GM12878 (cell line): ENCODE measurements at regions not wholly inside any gene's neighbourhood (a gene's known extent, or its start where the extent isn't known, plus 50 kb on each side); places are given as distances from the start of the nearest gene placed in this dataset.

ENCODE experiments used
- ATAC-seq: fragments of 200-7000 bp; cut with Tn5 transposase; 3 replicates; pipeline ENCODE4 v1.9.1; 2020; ENCODE audit warnings: mild to moderate bottlenecking, moderate library complexity
- BruUV-seq: library from RNA; stranded (reverse); fragments of 400-500 nt; replicated peaks from 2 replicates; lab custom pipeline; 2021; lab: Mats Ljungman, UMichigan
- CTCF ChIA-PET: fragments of 300-600 bp; sonication (Branson Sonifier 250); formaldehyde crosslinking; extraction: SDS; loops from one replicate; lab custom pipeline; 2021; ENCODE audit warnings: inconsistent platforms; lab: Yijun Ruan, JAX
- POLR2A ChIA-PET: fragments of 350-600 bp; formaldehyde crosslinking; extraction: SDS; loops from one replicate; lab custom pipeline; 2021; ENCODE audit warnings: inconsistent platforms; lab: Charles Lee
- RAD21 ChIA-PET: fragments of 300-600 bp; sonication (Branson Sonifier 250); formaldehyde crosslinking; loops from one replicate; lab custom pipeline; 2023; ENCODE audit warnings: antibody characterized with exemption; ENCODE audit not compliant: unreplicated experiment; lab: Charles Lee
- SMC1A ChIA-PET: fragments of 300-600 bp; sonication (Branson Sonifier 250); formaldehyde crosslinking; loops from one replicate; lab custom pipeline; 2023; ENCODE audit not compliant: unreplicated experiment, uncharacterized antibody; lab: Charles Lee
- DNase-seq: peaks from one replicate; pipeline ENCODE4 v3.0.0-alpha.2; 2011; ENCODE audit warnings: low read depth, low spot score
- FAIRE-seq: peaks from 3 replicates; lab custom pipeline; 2011; peaks lifted over from hg19 to GRCh38; lab: Jason Lieb, UNC
- H2AFZ ChIP-seq: 2 replicates; pipeline ENCODE4 v1.6.0; 2011; ENCODE audit warnings: low read depth, low read length, control low read depth; ENCODE audit not compliant: control insufficient read depth
- H3K27ac ChIP-seq: 2 replicates; pipeline ENCODE4 v1.5.1; 2011; ENCODE audit warnings: control low read depth; ENCODE audit not compliant: control insufficient read depth, insufficient read depth
- H3K27me3 ChIP-seq, 2 experiments: replicated peaks in 1 of 2; 2 replicates each; pipeline versions ENCODE4 v1.6.0 to v1.6.1; 2011; ENCODE audit warnings: low read length in 1 of 2; ENCODE audit not compliant: control insufficient read depth in 2 of 2, insufficient read depth in 2 of 2
- H3K36me3 ChIP-seq, 2 experiments: 2 replicates each; pipeline ENCODE4 v1.5.1; 2011; ENCODE audit warnings: low read length in 1 of 2; ENCODE audit not compliant: control insufficient read depth in 2 of 2, insufficient read depth in 2 of 2
- H3K4me1 ChIP-seq: 2 replicates; pipeline ENCODE4 v1.6.1; 2011; ENCODE audit warnings: mild to moderate bottlenecking, low read length, moderate library complexity, mixed read lengths; ENCODE audit not compliant: control insufficient read depth, insufficient read depth
- H3K4me2 ChIP-seq: 2 replicates; pipeline ENCODE4 v1.6.0; 2011; ENCODE audit warnings: control low read depth; ENCODE audit not compliant: control insufficient read depth, insufficient read depth
- H3K4me3 ChIP-seq: fragments of 200-600 bp; sonication (generic); 2 replicates; pipeline ENCODE4 v1.5.1; 2016
- H3K79me2 ChIP-seq: 2 replicates; pipeline ENCODE4 v1.6.0; 2011; ENCODE audit warnings: low read length; ENCODE audit not compliant: control insufficient read depth, insufficient read depth
- H3K9ac ChIP-seq: 2 replicates; pipeline ENCODE4 v1.8.0; 2011; ENCODE audit warnings: low read length, control low read depth, mixed read lengths; ENCODE audit not compliant: control insufficient read depth, insufficient read depth
- H3K9me3 ChIP-seq: replicated peaks from 3 replicates; pipeline ENCODE4 v1.5.1; 2011; ENCODE audit warnings: mild to moderate bottlenecking, low read length; ENCODE audit not compliant: control insufficient read depth, insufficient read depth
- H4K20me1 ChIP-seq: 2 replicates; pipeline ENCODE4 v1.6.0; 2011; ENCODE audit not compliant: control insufficient read depth, insufficient read depth
- BACH1 ChIP-seq: fragments of 450-650 bp; IDR thresholded peaks from 2 replicates; pipeline ENCODE4 v1.6.1; 2017; ENCODE audit warnings: mild to moderate bottlenecking, borderline replicate concordance
- BHLHE40 ChIP-seq, 2 experiments: fragments of 450-650 bp in 1 of 2; IDR thresholded peaks; 2 replicates each; pipeline ENCODE4 v1.6.1; 2011 to 2017; ENCODE audit warnings: low read depth in 2 of 2, borderline replicate concordance in 1 of 2, improper control_type of control experiment in 1 of 2, low read length in 1 of 2, mild to moderate bottlenecking in 1 of 2
- CBFB ChIP-seq: IDR thresholded peaks from 2 replicates; pipeline ENCODE4 v1.6.1; 2016; ENCODE audit warnings: antibody characterized with exemption, low read depth
- E4F1 ChIP-seq: fragments of 450-650 bp; IDR thresholded peaks from 2 replicates; pipeline ENCODE4 v1.6.1; 2018; ENCODE audit warnings: borderline replicate concordance, mild to moderate bottlenecking; ENCODE audit not compliant: partially characterized antibody
- ELK1 ChIP-seq: IDR thresholded peaks from 2 replicates; pipeline ENCODE4 v1.6.1; 2012; ENCODE audit warnings: low read depth, low read length, improper control_type of control experiment
- JUNB ChIP-seq: IDR thresholded peaks from 2 replicates; pipeline ENCODE4 v1.6.1; 2016; ENCODE audit warnings: antibody characterized with exemption, mild to moderate bottlenecking
- NBN ChIP-seq: fragments of 450-650 bp; IDR thresholded peaks from 2 replicates; pipeline ENCODE4 v1.6.1; 2016
- NR2C1 ChIP-seq: fragments of 450-650 bp; IDR thresholded peaks from 2 replicates; pipeline ENCODE4 v1.6.1; 2017; ENCODE audit warnings: antibody characterized with exemption, mild to moderate bottlenecking, moderate library complexity
- NR2C2 ChIP-seq: IDR thresholded peaks from 2 replicates; pipeline ENCODE4 v1.6.1; 2011; ENCODE audit warnings: borderline replicate concordance, low read depth; ENCODE audit not compliant: control insufficient read depth, insufficient read length
- NR2F1 ChIP-seq: fragments of 450-650 bp; conservative IDR thresholded peaks from 2 replicates; pipeline ENCODE4 v1.6.1; 2017; ENCODE audit warnings: mild to moderate bottlenecking
- PAX5 ChIP-seq: IDR thresholded peaks from 2 replicates; pipeline ENCODE4 v1.6.1; 2011; ENCODE audit warnings: low read depth, low read length, borderline replicate concordance
- PAX8 ChIP-seq: fragments of 450-650 bp; IDR thresholded peaks from 2 replicates; pipeline ENCODE4 v1.6.1; 2017; ENCODE audit warnings: mild to moderate bottlenecking, moderate library complexity
- POLR2AphosphoS5 ChIP-seq: IDR thresholded peaks from 2 replicates; pipeline ENCODE4 v1.6.1; 2011; ENCODE audit warnings: mild to moderate bottlenecking, low read length, inconsistent platforms
- SP1 ChIP-seq: IDR thresholded peaks from one replicate; pipeline ENCODE4 v1.6.1; 2011; ENCODE audit warnings: low read depth, low read length
- SREBF1 ChIP-seq: IDR thresholded peaks from 2 replicates; pipeline ENCODE4 v1.6.1; 2012; ENCODE audit warnings: mild to moderate bottlenecking, low read length
- SRF ChIP-seq, 2 experiments: IDR thresholded peaks; 2 replicates each; pipeline ENCODE4 v1.6.1; 2011; ENCODE audit warnings: low read depth in 2 of 2, low read length in 2 of 2, mild to moderate bottlenecking in 1 of 2, moderate library complexity in 1 of 2
- TBL1XR1 ChIP-seq: IDR thresholded peaks from 2 replicates; pipeline ENCODE4 v1.6.1; 2012; ENCODE audit warnings: low read depth, low read length, improper control_type of control experiment
- YY1 ChIP-seq: IDR thresholded peaks from 2 replicates; pipeline ENCODE4 v1.6.1; 2011; ENCODE audit warnings: low read depth, mild to moderate bottlenecking, low read length
- ZNF24 ChIP-seq: fragments of 450-650 bp; IDR thresholded peaks from 2 replicates; pipeline ENCODE4 v1.6.1; 2017; ENCODE audit warnings: antibody characterized with exemption, mild to moderate bottlenecking
- ZNF384 ChIP-seq: IDR thresholded peaks from 2 replicates; pipeline ENCODE4 v1.6.1; 2012; ENCODE audit warnings: low read depth, mild to moderate bottlenecking, low read length, improper control_type of control experiment, borderline replicate concordance
- WGBS: methylation state at CpG from one replicate; pipeline ENCODE4 v1.1.6; 2016; ENCODE audit warnings: low lambda C conversion rate; ENCODE audit not compliant: insufficient replicate concordance, insufficient coverage; ENCODE audit errors: missing lambda C conversion rate; 5-methylcytosine and 5-hydroxymethylcytosine counted together
- in situ Hi-C: fragments of 300-500 bp; cut with MboI; formaldehyde crosslinking; loops from 9 replicates; pipeline ENCODE4 v1.14.3; 2018; ENCODE audit warnings: mixed read lengths
- intact Hi-C: fragments of 100-400 bp; cut with micrococcal nuclease; formaldehyde crosslinking; loops from one replicate; pipeline ENCODE4 v1.14.2; 2022; ENCODE audit not compliant: unreplicated experiment

GRCh38 chr6:164063346-164063745 lies 648.8 kb downstream of the QKI start:
- Histone ChIP-seq H3K27me3 (no peaks in the 10 kb centered on the region), H3K4me1 (no peaks in the 10 kb centered on the region), H3K9me3 (no peaks in the 10 kb centered on the region), H4K20me1 (no peaks in the 10 kb centered on the region), H3K36me3 (no peaks in the 10 kb centered on the region), H2AFZ (no peak overlapping the region), H3K4me2 (no peak overlapping the region), H3K4me3 (no peak overlapping the region), H3K27ac (no peak overlapping the region), H3K79me2 (no peaks in the 10 kb centered on the region), H3K9ac (no peak overlapping the region)
- POLR2A ChIA-PET = no interaction called here
- no peak for DNase-seq
- 74% methylated on average over 3 of the region's 3 CpGs for WGBS
- no peak for FAIRE-seq
- RAD21 ChIA-PET = no interaction called here
- CTCF ChIA-PET = no interaction called here
- BruUV-seq = no TSS peak
- ATAC-seq = no peak
- intact Hi-C loops (no loop called here), in situ Hi-C loops (no loop called here)
- TF ChIP-seq ZNF384 = no peak
- TF ChIP-seq BHLHE40 (IDR thresholded peaks at IDR 0.05; ENCODE audit: borderline replicate concordance in 1 of 2, low read depth in 2 of 2, low read length in 1 of 2) = no peak
- TF ChIP-seq POLR2AphosphoS5 = no peak
- no peak for TF ChIP-seq E4F1
- no peak for TF ChIP-seq SRF (IDR thresholded peaks at IDR 0.05; ENCODE audit: low read depth in 2 of 2, low read length in 2 of 2)
- no peak for TF ChIP-seq YY1
- no peak for TF ChIP-seq JUNB
- no peak for TF ChIP-seq PAX8
- TF ChIP-seq ZNF24 = no peak
- no peak for TF ChIP-seq CBFB
- no peak for TF ChIP-seq NBN
- TF ChIP-seq SP1 = no peak
- no peak for TF ChIP-seq NR2C2
- TF ChIP-seq TBL1XR1 = no peak
- TF ChIP-seq NR2F1 = no peak
- TF ChIP-seq BACH1 = no peak
- no peak for TF ChIP-seq PAX5
- no peak for TF ChIP-seq NR2C1
- TF ChIP-seq ELK1 = no peak
- no peak for TF ChIP-seq SREBF1
- SMC1A ChIA-PET = no interaction called here
